DND-41 (cell line): ENCODE measurements at regions not wholly inside any gene's neighbourhood (a gene's known extent, or its start where the extent isn't known, plus 50 kb on each side); places are given as distances from the start of the nearest gene placed in this dataset.

Experiments used
- EZH2 ChIP-seq: IDR thresholded peaks from 3 replicates; pipeline ENCODE4 v1.6.1; 2012; ENCODE audit warnings: borderline replicate concordance, low read depth, mild to moderate bottlenecking, moderate library complexity, low read length, inconsistent platforms; ENCODE audit not compliant: severe bottlenecking
- TF ChIP-seq, protein P1 (sequence below): IDR thresholded peaks from 2 replicates; pipeline ENCODE4 v1.5.1; 2012; ENCODE audit warnings: borderline replicate concordance, low read length, moderate library complexity, mild to moderate bottlenecking; ENCODE audit not compliant: poor library complexity, severe bottlenecking; ENCODE audit errors: extremely low read depth

DNA sequence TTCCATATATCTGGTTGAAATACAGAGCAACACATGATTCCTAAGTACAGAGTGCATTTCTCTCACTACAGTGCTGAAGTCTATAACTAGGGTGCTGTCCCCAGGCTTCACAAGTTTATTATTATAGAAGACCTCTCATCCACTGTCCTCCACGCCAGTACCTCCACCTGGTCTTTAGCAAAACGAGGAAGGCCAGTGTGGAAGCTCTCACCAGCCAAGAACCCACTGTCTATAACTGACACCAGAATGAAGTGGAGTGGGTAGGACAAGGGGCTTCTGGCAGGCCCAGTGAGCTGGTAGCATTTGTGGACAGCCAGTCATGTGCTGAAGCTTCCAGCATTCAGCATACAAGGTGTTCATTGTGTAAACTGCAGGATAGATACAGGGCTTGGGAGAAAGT lies 430.7 kb downstream of the GADD45G start:
- TF ChIP-seq, protein P1, sequence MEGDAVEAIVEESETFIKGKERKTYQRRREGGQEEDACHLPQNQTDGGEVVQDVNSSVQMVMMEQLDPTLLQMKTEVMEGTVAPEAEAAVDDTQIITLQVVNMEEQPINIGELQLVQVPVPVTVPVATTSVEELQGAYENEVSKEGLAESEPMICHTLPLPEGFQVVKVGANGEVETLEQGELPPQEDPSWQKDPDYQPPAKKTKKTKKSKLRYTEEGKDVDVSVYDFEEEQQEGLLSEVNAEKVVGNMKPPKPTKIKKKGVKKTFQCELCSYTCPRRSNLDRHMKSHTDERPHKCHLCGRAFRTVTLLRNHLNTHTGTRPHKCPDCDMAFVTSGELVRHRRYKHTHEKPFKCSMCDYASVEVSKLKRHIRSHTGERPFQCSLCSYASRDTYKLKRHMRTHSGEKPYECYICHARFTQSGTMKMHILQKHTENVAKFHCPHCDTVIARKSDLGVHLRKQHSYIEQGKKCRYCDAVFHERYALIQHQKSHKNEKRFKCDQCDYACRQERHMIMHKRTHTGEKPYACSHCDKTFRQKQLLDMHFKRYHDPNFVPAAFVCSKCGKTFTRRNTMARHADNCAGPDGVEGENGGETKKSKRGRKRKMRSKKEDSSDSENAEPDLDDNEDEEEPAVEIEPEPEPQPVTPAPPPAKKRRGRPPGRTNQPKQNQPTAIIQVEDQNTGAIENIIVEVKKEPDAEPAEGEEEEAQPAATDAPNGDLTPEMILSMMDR: no peak
- TF ChIP-seq EZH2: no peak
